ENCODE measurements at regions not wholly inside any gene's neighbourhood (a gene's known extent, or its start where the extent isn't known, plus 50 kb on each side); places are given as distances from the start of the nearest gene placed in this dataset.

DNA sequence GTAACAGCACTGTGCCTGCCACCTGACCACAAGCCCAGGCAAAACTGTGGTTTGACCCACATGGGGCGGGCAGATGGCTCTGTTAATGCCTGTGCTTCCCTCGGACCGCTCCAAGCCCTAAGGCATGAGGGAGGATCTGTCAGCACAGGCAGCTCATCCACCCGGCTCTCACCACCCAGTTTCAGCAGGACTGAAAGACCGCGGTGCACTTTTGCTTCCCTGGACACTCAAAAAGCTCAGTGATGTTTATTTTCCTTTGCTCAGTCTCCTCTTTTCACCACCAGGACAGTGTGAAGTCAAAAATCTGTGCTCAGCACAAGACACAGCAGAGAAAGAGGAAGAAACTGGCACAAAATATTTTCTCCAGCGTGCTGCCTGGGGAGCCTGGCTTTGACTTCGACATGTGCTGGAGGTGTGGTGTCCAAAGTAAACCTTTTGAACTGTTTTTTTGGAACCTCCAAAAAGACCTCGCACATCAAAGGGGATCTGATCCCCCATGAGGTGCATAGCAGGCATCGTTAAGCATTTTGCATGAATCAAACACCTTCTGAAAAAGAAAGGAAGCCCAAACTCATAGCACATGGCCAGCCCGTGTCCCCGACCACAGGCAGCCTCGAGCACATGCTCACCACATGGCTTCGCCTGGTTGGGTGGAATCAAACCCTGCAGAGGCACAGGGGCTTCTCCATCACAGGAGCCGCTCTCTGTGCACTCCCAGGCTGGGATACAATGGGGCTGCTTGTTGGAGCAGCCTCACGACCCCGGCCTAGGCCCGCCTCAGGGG lies 441.7 kb upstream of the JARID2 start:
- no peaks in the 10 kb centered on the region for H3K36me3 ChIP-seq (ENCODE audit: insufficient read depth)
- H3K4me1 ChIP-seq (ENCODE audit: insufficient read depth) = no peaks in the 10 kb centered on the region
- 76% methylated on average over 18 of the region's 18 CpGs for WGBS
- H3K4me3 ChIP-seq (ENCODE audit: low read depth, low read length) = no peak overlapping the region
- H3K27ac ChIP-seq (ENCODE audit: low read depth) = no peak overlapping the region
- DNase-seq (ENCODE audit: extremely low spot score) = no peak

GRCh38 chr6:14804785-14805210 lies 441.1 kb upstream of the JARID2 start:
- no peaks in the 10 kb centered on the region for H3K4me1 ChIP-seq (ENCODE audit: insufficient read depth)
- no peak overlapping the region for H3K4me3 ChIP-seq (ENCODE audit: low read depth, low read length)
- 11% methylated on average over 10 of the region's 10 CpGs for whole genome bisulfite sequencing
- DNase-seq (ENCODE audit: extremely low spot score) = peak; percentile 43
- no peaks in the 10 kb centered on the region for H3K36me3 ChIP-seq (ENCODE audit: insufficient read depth)
- no peak overlapping the region for H3K27ac ChIP-seq (ENCODE audit: low read depth)

DNA sequence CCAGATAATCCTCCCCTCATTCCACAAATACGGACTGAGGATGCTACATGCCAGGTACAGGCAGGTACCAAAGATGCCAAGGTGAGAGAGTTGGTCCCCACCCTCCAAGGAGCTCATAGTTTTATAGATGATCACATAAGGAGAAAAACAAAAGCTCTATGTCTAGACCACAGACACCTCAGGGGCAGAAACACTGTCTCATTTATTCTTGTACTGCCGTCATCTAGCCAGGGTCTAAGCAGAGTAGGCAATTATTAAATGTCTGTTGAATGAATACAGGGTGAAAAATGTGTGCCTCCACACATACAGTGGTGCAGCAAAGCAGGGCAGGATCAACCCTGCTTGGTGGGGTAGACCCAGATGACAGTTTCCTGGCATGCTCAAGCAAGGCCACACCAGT lies 439.8 kb upstream of the JARID2 start:
- WGBS = 96% methylated on average over 2 of the region's 2 CpGs
- Histone ChIP-seq H3K36me3 (ENCODE audit: insufficient read depth) (no peaks in the 10 kb centered on the region), H3K4me1 (ENCODE audit: insufficient read depth) (no peaks in the 10 kb centered on the region), H3K27ac (ENCODE audit: low read depth) (no peak overlapping the region), H3K4me3 (ENCODE audit: low read depth, low read length) (no peak overlapping the region)
- DNase-seq (ENCODE audit: extremely low spot score) = no peak

GRCh38 chr6:14807130-14807529 lies 438.7 kb upstream of the JARID2 start:
- Histone ChIP-seq H3K4me3 (ENCODE audit: low read depth, low read length) (no peak overlapping the region), H3K36me3 (ENCODE audit: insufficient read depth) (no peaks in the 10 kb centered on the region), H3K27ac (ENCODE audit: low read depth) (no peak overlapping the region), H3K4me1 (ENCODE audit: insufficient read depth) (no peaks in the 10 kb centered on the region)
- no peak for DNase-seq (ENCODE audit: extremely low spot score)
- WGBS = 60% methylated on average over 6 of the region's 6 CpGs

GRCh38 chr6:14807971-14808370 lies 437.9 kb upstream of the JARID2 start:
- no peak for DNase-seq (ENCODE audit: extremely low spot score)
- Histone ChIP-seq H3K4me3 (ENCODE audit: low read depth, low read length) (no peak overlapping the region), H3K4me1 (ENCODE audit: insufficient read depth) (no peaks in the 10 kb centered on the region), H3K36me3 (ENCODE audit: insufficient read depth) (no peaks in the 10 kb centered on the region), H3K27ac (ENCODE audit: low read depth) (no peak overlapping the region)
- WGBS = 97% methylated on average over 7 of the region's 7 CpGs

DNA sequence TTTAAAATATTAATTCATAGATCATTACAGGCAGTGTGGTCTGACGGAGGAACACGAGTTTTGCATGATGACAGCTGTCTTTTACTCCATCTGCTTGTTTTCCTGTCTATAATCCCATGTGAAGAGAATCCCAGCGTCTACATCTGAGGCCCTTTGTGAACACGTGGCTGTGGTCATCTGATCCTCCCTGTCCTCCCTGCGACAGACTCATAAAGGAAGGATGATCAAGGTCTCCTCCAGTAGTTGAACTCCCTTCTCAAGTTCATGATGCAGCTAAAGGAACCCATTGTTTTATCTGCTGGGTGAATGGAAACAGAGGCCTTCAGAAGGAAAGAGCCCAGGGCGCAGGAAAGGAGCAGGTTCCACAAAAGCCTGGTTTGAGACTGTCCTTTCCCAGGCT lies 435.8 kb upstream of the JARID2 start:
- DNase-seq (ENCODE audit: extremely low spot score) = no peak
- 90% methylated on average over 6 of the region's 6 CpGs for WGBS
- H3K27ac ChIP-seq (ENCODE audit: low read depth) = no peak overlapping the region
- H3K36me3 ChIP-seq (ENCODE audit: insufficient read depth) = no peaks in the 10 kb centered on the region
- H3K4me1 ChIP-seq (ENCODE audit: insufficient read depth) = no peaks in the 10 kb centered on the region
- H3K4me3 ChIP-seq (ENCODE audit: low read depth, low read length) = no peak overlapping the region

GRCh38 chr6:14811775-14812428 lies 434.0 kb upstream of the JARID2 start:
- H3K4me1 ChIP-seq (ENCODE audit: insufficient read depth) = no peaks in the 10 kb centered on the region
- DNase-seq (ENCODE audit: extremely low spot score) = no peak
- 73% methylated on average over 7 of the region's 7 CpGs for WGBS
- no peak overlapping the region for H3K27ac ChIP-seq (ENCODE audit: low read depth)
- no peak overlapping the region for H3K4me3 ChIP-seq (ENCODE audit: low read depth, low read length)
- H3K36me3 ChIP-seq (ENCODE audit: insufficient read depth) = no peaks in the 10 kb centered on the region

- H3K27ac ChIP-seq (ENCODE audit: low read depth) = no peak overlapping the region
- 95% methylated on average over 2 of the region's 2 CpGs for whole genome bisulfite sequencing
- no peak overlapping the region for H3K4me3 ChIP-seq (ENCODE audit: low read depth, low read length)
- no peaks in the 10 kb centered on the region for H3K36me3 ChIP-seq (ENCODE audit: insufficient read depth)
- no peaks in the 10 kb centered on the region for H3K4me1 ChIP-seq (ENCODE audit: insufficient read depth)
- DNase-seq (ENCODE audit: extremely low spot score) = no peak
These were observed 431.9 kb upstream of the JARID2 start for GRCh38 chr6:14814016-14814415.

DNA sequence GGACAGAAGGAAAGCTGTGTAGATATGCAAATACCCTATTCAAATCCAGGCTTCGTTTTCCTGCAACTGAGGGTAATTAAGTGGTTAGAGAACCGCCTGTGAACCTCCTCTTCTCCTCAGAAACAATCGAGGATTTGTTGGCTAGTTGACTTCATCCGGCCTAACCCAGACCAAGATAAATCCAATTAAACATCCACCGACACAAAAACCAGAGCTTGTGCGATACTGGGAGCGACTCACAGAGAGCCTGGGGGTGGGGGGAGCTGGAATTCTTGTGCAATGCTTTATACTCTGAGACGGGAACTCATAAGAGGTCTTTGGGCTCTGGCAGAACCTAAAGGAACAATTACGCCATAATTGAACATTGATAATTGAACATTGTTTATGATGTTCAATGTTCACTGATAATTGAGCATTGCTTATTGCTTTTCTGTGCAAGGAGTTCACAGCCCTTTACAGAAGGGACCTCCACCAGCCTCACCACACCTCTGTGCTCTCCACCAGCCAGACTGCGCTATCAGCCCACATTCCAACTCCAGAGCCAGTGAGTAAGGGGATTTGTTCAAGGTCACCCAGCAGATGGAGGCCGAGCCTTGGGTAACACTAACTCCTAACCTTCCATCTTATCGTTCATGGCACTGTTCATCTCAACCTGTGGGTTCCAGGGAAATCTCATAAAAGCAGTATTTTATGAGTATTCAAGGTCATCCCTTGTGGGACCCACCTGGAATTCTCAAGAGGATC lies 429.6 kb upstream of the JARID2 start:
- Histone ChIP-seq H3K4me3 (ENCODE audit: low read depth, low read length) (no peak overlapping the region), H3K36me3 (ENCODE audit: insufficient read depth) (no peaks in the 10 kb centered on the region), H3K4me1 (ENCODE audit: insufficient read depth) (no peaks in the 10 kb centered on the region), H3K27ac (ENCODE audit: low read depth) (no peak overlapping the region)
- 80% methylated on average over 12 of the region's 12 CpGs for WGBS
- DNase-seq (ENCODE audit: extremely low spot score) = no peak

DNA sequence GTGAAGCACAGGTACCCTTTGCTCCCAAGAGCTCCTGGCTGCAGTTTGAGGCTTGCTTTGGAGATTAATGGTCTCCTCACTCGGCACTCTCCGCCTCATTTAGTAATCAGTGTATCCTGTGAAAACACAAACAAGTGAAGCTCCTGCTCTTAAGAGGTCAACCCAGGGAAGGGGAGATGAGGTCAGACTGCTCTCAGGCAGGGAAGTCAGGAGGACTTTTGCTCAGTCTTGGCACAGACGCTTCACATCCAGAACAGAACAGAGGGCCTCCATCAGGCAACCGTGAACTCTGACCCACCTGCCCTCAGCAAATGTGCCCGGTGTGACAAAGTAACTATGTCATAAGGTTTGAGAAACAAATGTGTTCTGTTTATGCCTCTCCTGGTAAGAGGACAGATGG lies 428.8 kb upstream of the JARID2 start:
- 88% methylated on average over 5 of the region's 5 CpGs for WGBS

DNA sequence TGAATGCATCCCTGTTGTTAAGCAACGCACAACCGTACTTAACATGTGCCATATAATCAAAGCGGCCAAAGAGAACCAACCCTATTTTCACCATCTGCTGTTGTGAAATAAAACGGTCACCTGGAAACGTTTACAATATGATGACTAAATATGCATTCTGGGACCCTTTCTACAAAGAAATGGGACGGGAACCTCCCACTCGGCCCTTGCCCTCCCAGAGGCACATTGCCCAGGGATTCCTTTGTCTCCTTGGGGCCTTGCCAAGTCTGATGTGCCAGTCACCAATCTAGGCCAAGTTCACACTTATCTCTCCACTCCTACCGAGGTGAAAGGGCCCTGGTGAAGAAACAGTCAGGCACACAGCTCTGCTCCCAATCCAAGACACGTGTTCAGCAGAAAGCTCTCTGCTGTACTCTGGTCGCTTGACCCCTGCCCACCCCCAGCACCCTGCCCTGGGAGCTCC lies 427.4 kb upstream of the JARID2 start:
- H3K4me3 ChIP-seq (ENCODE audit: low read depth, low read length) = no peak overlapping the region
- WGBS = 79% methylated on average over 10 of the region's 10 CpGs
- DNase-seq (ENCODE audit: extremely low spot score) = no peak
- H3K27ac ChIP-seq (ENCODE audit: low read depth) = no peak overlapping the region
- no peaks in the 10 kb centered on the region for H3K36me3 ChIP-seq (ENCODE audit: insufficient read depth)
- no peaks in the 10 kb centered on the region for H3K4me1 ChIP-seq (ENCODE audit: insufficient read depth)

More for the DNA sequence above, 428.8 kb upstream of the JARID2 start:
- DNase-seq (ENCODE audit: extremely low spot score) = no peak
- Histone ChIP-seq H3K4me1 (ENCODE audit: insufficient read depth) (no peaks in the 10 kb centered on the region), H3K4me3 (ENCODE audit: low read depth, low read length) (no peak overlapping the region), H3K36me3 (ENCODE audit: insufficient read depth) (no peaks in the 10 kb centered on the region), H3K27ac (ENCODE audit: low read depth) (no peak overlapping the region)

- 92% methylated on average over 4 of the region's 4 CpGs for WGBS
- no peak overlapping the region for H3K27ac ChIP-seq (ENCODE audit: low read depth)
- no peak overlapping the region for H3K4me3 ChIP-seq (ENCODE audit: low read depth, low read length)
- no peak for DNase-seq (ENCODE audit: extremely low spot score)
- no peaks in the 10 kb centered on the region for H3K36me3 ChIP-seq (ENCODE audit: insufficient read depth)
- no peaks in the 10 kb centered on the region for H3K4me1 ChIP-seq (ENCODE audit: insufficient read depth)
These were observed 426.9 kb upstream of the JARID2 start for GRCh38 chr6:14819001-14819400.

- WGBS = 95% methylated on average over 12 of the region's 12 CpGs
- Histone ChIP-seq H3K4me3 (ENCODE audit: low read depth, low read length) (no peak overlapping the region), H3K4me1 (ENCODE audit: insufficient read depth) (no peaks in the 10 kb centered on the region), H3K36me3 (ENCODE audit: insufficient read depth) (no peaks in the 10 kb centered on the region), H3K27ac (ENCODE audit: low read depth) (no peak overlapping the region)
- DNase-seq (ENCODE audit: extremely low spot score) = no peak
These were observed 425.9 kb upstream of the JARID2 start for GRCh38 chr6:14819840-14820420.

Measured in urinary bladder (tissue), 3 donors.